MV-4-11 (cell line): ENCODE measurements at regions not wholly inside any gene's neighbourhood (a gene's known extent, or its start where the extent isn't known, plus 50 kb on each side); places are given as distances from the start of the nearest gene placed in this dataset.

ENCODE experiments used
- DNase-seq: peaks from one replicate; lab custom pipeline; 2025; lab: John Stamatoyannopoulos, UW

DNA sequence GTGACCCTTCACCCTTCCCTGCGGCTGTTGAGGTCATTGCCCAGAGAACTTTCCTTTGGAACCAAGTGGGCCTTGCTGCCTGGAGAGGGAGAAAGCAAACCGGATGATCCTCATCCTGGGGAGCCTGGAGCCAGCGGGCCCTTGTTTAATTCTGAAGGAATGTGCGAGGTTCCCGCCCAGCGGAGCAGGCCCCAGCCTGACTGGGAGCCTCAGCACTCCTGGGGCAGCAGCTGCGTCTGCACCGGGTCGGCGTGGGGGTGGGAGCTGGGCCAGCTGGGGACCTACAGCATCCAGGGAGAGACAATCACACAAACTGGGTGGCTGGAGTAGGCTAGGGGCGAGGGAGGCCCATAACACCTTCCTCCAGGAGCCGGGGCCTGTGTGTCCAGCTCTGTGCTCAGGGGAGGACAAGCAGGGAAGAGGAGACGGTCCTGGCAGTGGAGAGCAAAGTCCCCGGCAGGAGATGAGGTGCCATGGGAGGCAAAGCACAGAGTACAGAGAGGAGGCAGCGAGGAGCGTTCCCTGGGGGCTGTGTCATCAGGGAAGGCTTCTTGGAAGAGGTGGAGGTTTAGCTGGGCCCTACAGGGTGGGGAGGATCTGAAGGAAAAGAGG, 61.9 kb upstream of the HAAO start:
- DNase-seq, result no peak

DNA sequence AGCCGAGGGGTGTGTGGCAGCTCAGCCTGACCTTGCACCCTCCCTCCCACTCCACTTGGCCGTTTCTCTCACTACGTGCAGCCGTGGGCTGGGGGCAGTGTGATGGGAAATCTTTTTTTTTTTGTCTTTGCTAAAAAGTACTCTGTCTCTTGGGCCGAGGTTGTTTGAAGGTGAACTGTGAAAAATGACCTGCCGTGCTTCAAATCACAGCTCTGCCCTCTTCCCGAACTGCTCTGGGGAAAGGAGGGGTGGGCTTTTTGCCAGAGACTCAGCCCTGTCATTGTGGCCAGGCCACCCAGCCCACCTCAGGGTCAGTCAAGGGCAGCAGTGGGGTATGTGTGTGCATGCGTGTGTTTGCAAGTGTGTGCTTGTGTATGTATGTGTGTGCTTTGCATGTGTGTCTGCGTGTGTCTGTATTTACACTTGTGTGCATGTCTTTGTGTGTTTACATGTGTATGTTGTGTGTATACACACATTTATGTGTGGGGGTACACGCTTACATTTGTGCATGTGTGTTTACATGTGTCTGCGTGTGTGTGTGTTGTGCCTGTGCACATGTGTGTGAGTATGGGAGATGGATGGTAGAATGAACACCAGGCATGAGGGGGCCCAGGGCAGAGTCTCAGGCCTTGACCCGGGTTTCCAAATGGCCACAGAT, 61.3 kb upstream of the HAAO start:
- DNase-seq, result no peak

DNA sequence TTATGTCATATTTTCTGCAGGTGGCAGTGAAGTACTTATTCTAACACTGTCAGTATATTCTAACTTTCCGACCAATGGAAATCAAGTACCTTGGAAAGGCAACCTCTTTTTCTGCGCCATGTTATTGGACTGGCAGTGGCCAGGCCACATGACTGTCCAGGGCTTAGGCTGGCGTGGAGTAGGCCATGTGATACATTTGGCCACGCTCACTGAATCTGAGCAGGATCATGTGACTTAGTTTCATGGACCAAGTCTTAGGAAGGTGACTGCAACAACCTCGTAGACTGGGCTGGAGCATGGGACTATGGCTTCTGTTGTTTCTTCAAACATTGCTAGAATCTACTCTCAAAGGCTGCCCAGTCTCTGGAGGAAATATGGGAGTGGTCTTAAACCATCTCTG, 60.4 kb upstream of the HAAO start:
- DNase-seq, result no peak

DNA sequence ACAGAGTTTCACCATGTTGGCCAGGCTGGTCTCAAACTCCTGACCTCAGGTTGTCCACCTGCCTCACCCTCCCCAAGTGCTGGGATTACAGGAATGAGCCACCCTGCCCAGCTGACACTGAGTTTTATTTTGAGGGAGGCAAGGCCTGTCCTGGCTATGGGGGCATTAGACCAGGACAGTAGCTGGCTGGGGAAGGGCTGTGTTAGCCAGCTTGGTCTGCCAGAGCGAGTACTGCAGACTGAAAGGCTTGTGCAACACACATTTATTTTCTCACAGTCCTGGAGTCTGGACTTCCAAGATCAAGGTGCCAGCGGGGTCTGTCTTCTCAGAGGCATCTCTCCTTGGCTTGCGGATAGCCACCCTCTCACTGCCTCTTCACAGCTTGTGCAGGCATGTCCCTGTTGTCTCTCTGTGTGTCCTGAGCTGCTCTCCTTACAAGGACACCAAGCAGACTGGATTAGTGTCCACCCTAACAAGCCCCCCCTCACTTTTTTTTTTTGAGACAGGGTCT, 59.4 kb upstream of the HAAO start:
- DNase-seq, result no peak

DNA sequence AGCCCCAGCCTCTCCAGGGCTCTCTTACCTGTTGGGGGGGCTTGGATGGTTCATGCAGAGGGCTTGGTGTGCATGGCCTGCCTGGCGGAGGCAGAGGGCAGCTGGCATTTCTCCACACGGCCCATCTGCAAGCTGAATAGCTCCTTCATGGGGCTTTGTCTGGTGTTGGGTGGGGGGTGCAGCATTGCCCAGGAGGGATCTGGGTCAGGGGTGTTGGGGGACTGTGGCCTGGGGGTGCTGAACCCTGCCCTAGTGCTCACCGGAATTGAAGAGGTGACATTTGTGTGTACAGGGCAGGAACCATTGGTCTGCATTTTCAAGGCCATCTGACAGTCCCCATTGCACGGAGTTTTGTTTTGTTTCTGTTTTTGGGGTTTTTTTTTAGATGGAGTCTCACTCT, 58.8 kb upstream of the HAAO start:
- no peak for DNase-seq

DNA sequence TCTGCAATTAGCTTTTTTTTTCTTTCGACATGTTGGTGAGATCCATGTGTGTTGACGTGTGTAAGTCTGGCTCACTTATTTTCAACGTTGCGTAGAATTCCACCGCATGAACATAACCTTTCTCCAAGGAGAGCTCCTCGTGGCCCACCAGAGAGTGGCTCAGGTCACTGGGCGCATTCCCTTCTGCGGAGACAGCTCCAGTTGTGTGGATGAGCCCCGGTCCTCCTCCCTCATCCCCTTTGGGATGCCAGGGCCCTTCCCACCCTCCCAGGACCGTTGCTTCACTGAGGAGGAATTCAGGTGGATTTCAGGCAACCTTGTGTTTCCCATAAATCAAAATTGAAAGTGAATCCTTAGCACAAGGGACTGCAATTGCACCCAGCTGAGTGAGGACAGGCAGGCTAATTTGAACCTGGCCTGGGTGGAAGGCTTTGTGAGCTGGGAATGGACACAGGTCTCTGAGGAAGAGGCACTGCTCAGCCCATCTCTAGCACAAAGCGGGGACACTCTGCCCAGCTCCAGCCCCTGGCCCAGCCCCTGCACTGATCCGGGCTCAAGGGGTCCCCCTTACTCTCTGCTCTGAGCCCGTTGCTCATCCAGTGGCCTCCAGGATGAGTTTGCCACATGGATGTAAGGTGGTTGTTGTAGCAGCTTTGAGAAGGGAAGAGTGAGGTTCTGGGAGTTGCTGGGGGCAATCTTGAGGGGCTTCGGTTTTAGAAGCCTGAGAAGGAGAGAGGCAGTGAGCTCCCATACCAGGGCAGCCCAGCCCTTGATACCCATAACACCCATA, 57.8 kb upstream of the HAAO start:
- DNase-seq, result no peak

DNA sequence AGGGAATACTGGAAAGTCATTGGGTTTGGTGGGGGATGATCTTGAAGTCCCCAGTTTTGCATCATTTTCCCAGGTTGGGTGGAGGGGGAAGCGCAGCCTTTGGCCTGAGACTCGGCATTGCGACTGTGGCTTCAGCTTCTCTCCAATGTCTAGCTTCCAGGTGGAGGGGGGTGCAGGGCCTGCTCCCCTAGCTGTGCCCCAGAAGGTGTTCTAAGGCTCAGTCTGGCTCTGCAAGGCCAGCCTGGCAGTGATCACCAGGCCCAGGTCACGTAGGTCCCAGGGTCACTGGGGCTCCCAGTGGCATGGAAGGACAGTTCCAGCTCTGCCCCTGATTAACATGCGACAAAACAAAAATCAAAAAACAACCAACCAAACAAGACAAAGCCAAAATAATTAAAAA, 56.9 kb upstream of the HAAO start:
- no peak for DNase-seq

DNA sequence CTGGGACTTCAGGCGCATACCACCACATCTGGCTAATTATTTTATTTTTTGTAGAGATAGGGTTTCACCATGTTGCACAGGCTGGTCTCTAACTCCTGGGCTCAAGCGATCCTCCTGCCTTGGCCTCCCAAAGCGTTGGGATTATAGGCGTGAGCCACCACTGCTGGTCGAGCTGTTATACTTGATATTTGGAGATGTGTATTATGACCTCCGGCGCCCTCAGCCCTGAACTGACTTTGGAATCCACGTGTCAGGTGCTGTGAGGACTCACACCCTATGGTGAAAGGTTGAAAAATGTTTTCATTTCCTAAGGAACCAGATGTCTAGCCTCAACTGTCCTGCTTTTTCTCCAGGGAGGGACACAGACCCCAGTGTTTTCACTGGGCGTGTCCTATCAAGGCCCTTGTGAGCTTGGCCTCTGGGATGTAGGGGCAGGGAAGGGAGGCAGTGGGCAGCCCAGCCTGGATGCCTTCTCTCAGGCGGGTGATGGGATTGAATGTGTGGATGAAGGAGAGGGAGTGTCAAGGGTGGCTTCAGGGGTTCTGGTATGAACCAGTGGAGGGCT, 56.4 kb upstream of the HAAO start:
- DNase-seq, result no peak

DNA sequence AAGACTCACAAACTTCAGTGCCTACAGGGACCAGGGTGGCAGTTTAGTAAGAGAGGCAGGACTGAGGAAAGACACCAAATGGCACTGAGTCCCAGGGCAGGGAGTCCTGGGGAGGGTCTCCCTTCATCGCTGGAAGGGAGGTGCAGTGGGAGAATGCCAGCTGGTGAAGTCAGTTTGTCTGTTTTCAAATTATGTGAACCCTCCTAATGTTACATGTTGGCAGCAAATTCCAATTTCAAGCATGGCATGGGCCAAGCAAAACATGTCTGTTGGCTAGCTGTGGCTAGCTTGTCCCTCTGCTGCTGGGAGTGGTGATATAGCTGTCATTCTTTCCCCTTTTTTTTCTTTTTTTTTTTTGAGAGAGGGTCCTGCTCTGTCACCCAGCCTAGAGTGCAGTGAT, 55.9 kb upstream of the HAAO start:
- no peak for DNase-seq

DNA sequence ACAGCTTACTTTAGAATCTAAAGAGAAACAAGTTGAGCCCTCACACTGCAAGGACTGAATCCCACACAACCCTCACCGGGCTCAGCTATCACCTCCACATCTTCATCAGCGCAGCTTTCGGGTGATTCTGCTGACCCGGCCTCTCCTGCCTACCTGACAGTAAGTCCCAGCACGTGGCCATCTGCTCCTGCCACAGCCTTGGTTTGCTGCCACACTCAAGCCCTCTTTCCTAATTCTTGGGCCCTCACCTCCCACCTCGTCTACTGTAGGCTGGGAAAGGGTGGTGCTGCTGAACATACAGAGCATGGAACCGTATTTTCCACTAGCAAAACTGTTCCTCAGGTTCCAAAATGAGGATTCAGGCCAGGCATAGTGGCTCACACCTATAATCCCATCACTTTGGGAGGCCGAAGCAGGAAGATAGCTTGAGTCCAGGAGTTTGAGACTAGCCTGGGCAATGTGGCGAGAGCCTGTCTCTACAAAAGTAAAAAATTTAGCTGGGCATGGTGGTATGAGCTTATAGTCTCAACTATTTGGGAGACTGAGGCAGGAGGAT, 55.3 kb upstream of the HAAO start:
- DNase-seq, result no peak

DNA sequence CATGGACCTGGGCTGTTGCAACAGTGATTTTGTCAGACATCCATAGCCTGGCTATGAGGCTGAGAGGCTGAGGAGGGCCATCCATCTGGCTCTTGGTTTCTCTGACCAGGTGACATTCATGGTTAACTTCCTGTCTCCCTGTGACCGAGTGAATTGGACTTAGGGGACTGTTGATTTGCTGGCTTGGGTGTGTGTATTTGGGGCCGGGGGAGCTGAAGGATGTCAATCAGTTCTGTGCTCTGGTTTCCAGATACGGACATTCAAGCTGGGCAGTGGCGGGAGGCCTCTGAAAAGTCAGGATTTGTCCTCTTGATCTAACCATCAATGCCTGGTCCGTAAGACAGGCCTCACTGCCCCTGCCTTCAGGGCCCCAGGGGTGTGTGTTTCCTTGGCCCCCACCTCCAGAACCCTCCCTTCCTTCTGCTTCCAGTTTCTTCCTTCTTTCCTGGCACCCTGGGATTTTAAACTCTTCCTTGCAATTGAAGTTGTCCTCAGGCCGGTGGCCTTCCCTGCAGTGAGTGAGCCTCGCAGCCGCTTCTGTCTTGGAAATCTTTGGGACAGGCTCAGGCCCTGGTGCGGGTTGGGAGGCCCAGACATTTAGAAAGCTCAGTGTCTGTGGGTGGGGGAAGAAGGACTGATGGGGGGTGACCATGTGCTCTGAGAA, 54.7 kb upstream of the HAAO start:
- DNase-seq, result no peak

DNA sequence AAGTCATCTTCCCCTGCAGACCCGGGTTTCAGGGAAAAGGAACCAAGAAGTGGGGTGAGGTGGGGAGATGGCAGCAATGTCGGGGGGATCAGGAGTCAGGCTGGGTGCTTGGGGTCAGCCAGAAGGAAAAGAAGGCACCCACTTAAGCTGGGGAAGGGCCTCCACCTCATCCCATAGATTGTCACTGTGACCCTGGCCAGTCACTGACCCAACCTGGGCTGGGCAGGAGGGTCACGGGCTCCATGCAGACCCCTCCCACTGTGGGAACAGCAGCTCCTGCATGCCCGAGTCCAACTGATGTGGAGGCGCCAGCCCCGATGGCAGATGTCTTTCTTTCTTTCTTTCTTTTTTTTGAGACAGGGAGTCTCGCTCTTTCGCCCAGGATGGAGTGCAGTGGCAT, 53.6 kb upstream of the HAAO start:
- no peak for DNase-seq

DNA sequence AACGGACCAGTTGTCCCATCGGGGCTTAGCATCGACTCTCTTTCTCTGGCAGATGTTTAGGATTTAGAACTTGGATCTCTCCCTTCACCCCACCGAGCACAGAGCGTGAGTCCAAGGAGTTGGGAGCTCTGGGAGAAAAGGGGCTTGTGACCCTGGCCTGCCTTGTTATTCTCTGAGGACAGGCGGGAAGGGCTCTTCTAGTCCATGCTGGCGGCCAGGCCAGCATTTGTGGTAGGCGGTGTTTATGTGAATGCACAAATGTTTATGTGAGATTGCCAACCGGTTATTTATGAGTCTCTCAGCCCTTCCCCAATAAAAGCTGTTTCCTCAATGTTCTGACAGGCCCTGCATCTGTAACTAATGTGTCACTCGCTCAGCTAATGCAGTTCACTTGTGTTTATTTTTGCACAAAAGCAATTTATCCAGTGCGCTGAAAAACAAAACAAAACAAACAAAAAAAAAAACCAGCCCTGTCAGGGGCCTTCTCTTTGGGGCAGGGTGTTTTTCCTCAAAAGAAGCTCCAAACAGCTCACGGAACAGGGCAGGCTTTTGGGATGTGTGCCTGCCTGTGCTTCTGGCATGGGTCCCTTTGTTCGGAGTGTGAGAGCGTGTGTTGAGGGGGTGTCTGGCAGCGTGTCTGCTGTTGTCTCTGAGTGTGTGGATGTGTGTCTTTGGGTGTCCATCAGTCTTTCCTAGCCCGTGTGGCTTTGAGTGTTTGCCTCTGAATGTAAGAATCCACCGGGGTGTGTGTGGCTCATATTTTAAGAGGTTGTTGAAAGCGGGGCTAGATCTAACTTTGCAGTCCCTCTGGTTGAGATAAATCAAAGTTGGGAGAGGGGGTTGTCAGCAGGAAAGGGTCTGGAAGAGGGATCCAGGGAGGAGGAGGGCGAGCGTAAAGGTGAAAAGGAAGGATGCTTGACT, 52.8 kb upstream of the HAAO start:
- no peak for DNase-seq

DNA sequence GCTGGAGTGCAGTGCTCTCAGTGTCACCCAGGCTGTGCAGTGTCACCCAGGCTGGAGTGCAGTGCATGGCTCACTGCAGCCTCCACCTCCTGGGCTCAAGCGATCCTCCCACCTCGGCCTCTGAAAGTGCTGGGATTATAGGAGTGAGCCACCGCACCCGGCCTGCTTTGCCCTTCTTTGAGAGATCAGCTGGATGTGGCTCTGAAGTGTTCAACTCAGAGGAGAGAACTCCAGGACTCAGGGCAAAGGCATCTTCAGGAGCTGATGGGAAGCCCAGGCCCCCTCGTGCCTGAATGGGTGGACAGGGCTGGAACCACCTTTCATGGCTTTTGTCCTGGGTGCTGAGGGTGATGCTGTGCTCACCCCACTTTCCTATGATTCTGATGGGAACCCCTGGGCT, 52.0 kb upstream of the HAAO start:
- no peak for DNase-seq

DNA sequence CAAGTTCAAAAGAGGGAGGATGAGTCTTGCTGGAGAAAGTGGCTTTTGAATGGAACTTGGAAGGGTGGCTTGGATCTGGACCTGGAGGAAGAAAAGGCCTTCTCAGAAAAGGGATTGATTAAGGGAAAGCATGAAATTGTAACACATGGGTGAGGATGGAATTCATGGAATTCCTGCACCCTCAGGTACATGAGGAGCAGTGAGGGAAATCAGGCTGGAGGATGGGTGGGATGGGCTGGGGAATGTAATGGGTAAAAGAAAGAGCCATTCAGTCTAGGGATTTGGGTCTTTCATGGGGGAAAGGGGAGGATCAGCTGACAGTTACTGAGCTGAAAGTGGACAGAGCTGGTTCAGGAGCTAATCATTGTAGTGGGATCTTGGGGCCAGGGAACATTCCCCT, 51.2 kb upstream of the HAAO start:
- DNase-seq, result no peak

DNA sequence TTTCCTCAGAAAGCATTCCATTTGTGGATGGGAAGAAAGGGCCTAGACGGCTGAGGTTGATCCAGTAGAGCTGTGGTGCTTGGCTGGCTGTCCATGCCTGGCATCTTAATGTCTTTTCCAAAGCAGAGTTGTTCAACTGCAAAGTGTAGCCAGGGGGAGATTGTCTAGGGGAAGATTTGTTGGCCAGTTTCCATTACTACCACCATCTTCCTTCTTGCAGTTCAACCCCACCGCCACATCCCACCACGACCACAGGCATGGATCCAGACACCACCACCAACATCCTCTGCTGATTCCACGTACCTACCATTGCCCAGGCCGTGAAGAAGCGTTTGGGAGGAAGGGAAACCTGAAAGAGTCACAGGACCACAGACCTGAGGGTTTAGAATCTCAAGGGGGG, 50.7 kb upstream of the HAAO start:
- no peak for DNase-seq

DNA sequence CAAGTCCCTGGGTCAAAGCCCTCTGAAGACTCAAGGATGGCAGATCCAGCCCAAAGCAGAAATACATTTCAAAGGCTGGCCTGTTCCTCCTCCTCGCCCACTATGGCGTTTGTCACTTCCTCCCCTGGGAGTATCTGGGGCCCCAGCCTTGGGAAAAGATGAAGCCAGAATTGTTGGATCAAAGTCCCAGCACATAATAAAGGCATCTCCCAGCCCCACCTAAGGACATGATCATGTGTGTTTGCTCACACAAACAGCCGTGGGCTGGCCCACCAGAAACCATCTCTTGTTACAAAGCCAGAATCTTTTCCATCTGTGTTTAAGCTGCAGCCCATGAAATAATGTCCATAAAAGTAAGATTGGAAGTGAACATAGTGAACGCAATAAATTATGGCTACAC, 50.1 kb upstream of the HAAO start:
- DNase-seq, result no peak
